Endothelial cell of umbilical vein (primary cell): ENCODE measurements at regions not wholly inside any gene's neighbourhood (a gene's known extent, or its start where the extent isn't known, plus 50 kb on each side); places are given as distances from the start of the nearest gene placed in this dataset.

ENCODE experiments used
- BruUV-seq: library from RNA; stranded (reverse); fragments of 400-500 nt; replicated peaks from 2 replicates; lab custom pipeline; 2021; lab: Mats Ljungman, UMichigan
- CTCF ChIA-PET: fragments of 300-600, 350-600 bp; sonication (Branson Sonifier 250); formaldehyde crosslinking; loops from one replicate; lab custom pipeline; 2021; ENCODE audit warnings: antibody characterized with exemption, inconsistent platforms; lab: Charles Lee
- POLR2A ChIA-PET: fragments of 300-600, 350-600 bp; sonication (Branson Sonifier 250); formaldehyde crosslinking; loops from one replicate; lab custom pipeline; 2021; ENCODE audit warnings: antibody characterized with exemption, inconsistent platforms; lab: Charles Lee
- DNase-seq: peaks from one replicate; pipeline ENCODE4 v3.0.0-alpha.2; 2011; ENCODE audit warnings: low read depth, low spot score
- FAIRE-seq: peaks from 2 replicates; lab custom pipeline; 2011; peaks lifted over from hg19 to GRCh38; lab: Jason Lieb, UNC
- H2AFZ ChIP-seq: 2 replicates; pipeline ENCODE4 v1.6.0; 2012; ENCODE audit warnings: low read depth, low read length, control low read depth, inconsistent platforms
- H3K27ac ChIP-seq: 2 replicates; pipeline ENCODE4 v1.5.1; 2011; ENCODE audit warnings: low read depth, mild to moderate bottlenecking, control low read depth, low read length, moderate library complexity; ENCODE audit not compliant: insufficient read depth
- H3K27me3 ChIP-seq, 2 experiments: 2 replicates each; pipeline versions ENCODE4 v1.6.0 to v1.6.1; 2011; ENCODE audit warnings: low read length in 2 of 2, mixed read lengths in 1 of 2; ENCODE audit not compliant: control insufficient read depth in 2 of 2, insufficient read depth in 2 of 2
- H3K36me3 ChIP-seq, 2 experiments: 2 replicates in 1 of 2; 3 replicates in 1 of 2; pipeline ENCODE4 v1.5.1; 2011; ENCODE audit warnings: low read length in 2 of 2, mild to moderate bottlenecking in 1 of 2, moderate library complexity in 1 of 2; ENCODE audit not compliant: control insufficient read depth in 2 of 2, insufficient read depth in 2 of 2; ENCODE audit errors: extremely low read depth in 1 of 2
- H3K4me1 ChIP-seq: 3 replicates; pipeline ENCODE4 v1.5.1; 2011; ENCODE audit warnings: mild to moderate bottlenecking, low read length; ENCODE audit not compliant: control insufficient read depth, insufficient read depth; ENCODE audit errors: extremely low read depth
- H3K4me2 ChIP-seq: 2 replicates; pipeline ENCODE4 v1.6.1; 2011; ENCODE audit warnings: low read length, control low read depth, mixed read lengths; ENCODE audit not compliant: insufficient read depth
- H3K4me3 ChIP-seq, 3 experiments: fragments of 200-600 bp in 1 of 3; sonication (generic), shearing (Covaris generic) in 1 of 3; replicated peaks in 1 of 3; 2 replicates each; pipeline ENCODE4 v1.5.1; 2011 to 2016; ENCODE audit warnings: control low read depth in 3 of 3, low read length in 3 of 3, mild to moderate bottlenecking in 2 of 3, inconsistent platforms in 1 of 3, low read depth in 1 of 3, moderate library complexity in 1 of 3; ENCODE audit not compliant: insufficient read depth in 1 of 3
- H3K79me2 ChIP-seq: 2 replicates; pipeline ENCODE4 v1.6.0; 2012; ENCODE audit warnings: low read length, inconsistent platforms; ENCODE audit not compliant: control insufficient read depth, insufficient read depth
- H3K9ac ChIP-seq: replicated peaks from 2 replicates; pipeline ENCODE3; 2011; ENCODE audit warnings: low read length, control low read depth; ENCODE audit not compliant: insufficient read depth; ENCODE audit errors: extremely low read depth
- H3K9me1 ChIP-seq: replicated peaks from 3 replicates; pipeline ENCODE4 v1.6.0; 2011; ENCODE audit warnings: mild to moderate bottlenecking, low read length; ENCODE audit not compliant: control insufficient read depth, insufficient read depth; ENCODE audit errors: extremely low read depth
- H3K9me3 ChIP-seq: replicated peaks from 2 replicates; pipeline ENCODE4 v1.5.1; 2012; ENCODE audit warnings: low read length, inconsistent platforms; ENCODE audit not compliant: control insufficient read depth, insufficient read depth
- H4K20me1 ChIP-seq: replicated peaks from 2 replicates; pipeline ENCODE3; 2011; ENCODE audit warnings: mild to moderate bottlenecking, low read length; ENCODE audit not compliant: control insufficient read depth, insufficient read depth; ENCODE audit errors: extremely low read depth
- CTCF ChIP-seq, 2 donors: IDR thresholded peaks; 1 replicate in 1 of 2; 2 replicates in 1 of 2; pipeline ENCODE4 v1.5.1; 2011; ENCODE audit warnings: low read length in 2 of 2, mild to moderate bottlenecking in 2 of 2, moderate library complexity in 2 of 2, control low read depth in 1 of 2, inconsistent platforms in 1 of 2, low read depth in 1 of 2; ENCODE audit not compliant: insufficient read depth in 1 of 2; ENCODE audit errors: extremely low read depth in 1 of 2
- EZH2 ChIP-seq: IDR thresholded peaks from 2 replicates; pipeline ENCODE4 v1.6.1; 2012; ENCODE audit warnings: borderline replicate concordance, low read depth, mild to moderate bottlenecking, moderate library complexity, low read length, inconsistent platforms; ENCODE audit not compliant: severe bottlenecking
- FOS ChIP-seq: IDR thresholded peaks from 2 replicates; pipeline ENCODE4 v1.6.1; 2011; ENCODE audit warnings: mild to moderate bottlenecking, low read length, moderate library complexity, borderline replicate concordance; ENCODE audit not compliant: insufficient read depth
- GATA2 ChIP-seq: IDR thresholded peaks from 2 replicates; pipeline ENCODE4 v1.7.0; 2011; ENCODE audit warnings: low read depth, mild to moderate bottlenecking, moderate library complexity, mixed read lengths, low read length; ENCODE audit not compliant: insufficient read length, insufficient read depth
- JUN ChIP-seq: IDR thresholded peaks from 2 replicates; pipeline ENCODE4 v1.6.1; 2011; ENCODE audit warnings: borderline replicate concordance, low read depth; ENCODE audit not compliant: insufficient read length, insufficient read depth
- MAX ChIP-seq: IDR thresholded peaks from 2 replicates; pipeline ENCODE4 v1.6.1; 2011; ENCODE audit not compliant: insufficient read depth, insufficient read length
- MYC ChIP-seq: IDR thresholded peaks from one replicate; pipeline ENCODE4 v1.6.1; 2011; ENCODE audit warnings: mild to moderate bottlenecking, low read depth, low read length
- POLR2A ChIP-seq: IDR thresholded peaks from 2 replicates; pipeline ENCODE4 v1.6.1; 2012; ENCODE audit warnings: low read depth, mild to moderate bottlenecking, control low read depth, low read length
- POLR2AphosphoS5 ChIP-seq: IDR thresholded peaks from 2 replicates; pipeline ENCODE4 v1.6.1; 2012; ENCODE audit warnings: low read depth, mild to moderate bottlenecking, control low read depth, low read length, moderate library complexity; ENCODE audit not compliant: insufficient read depth
- dilution Hi-C: fragments of 300-500 bp; cut with MboI; formaldehyde crosslinking; loops from one replicate; pipeline ENCODE4 v1.15.0; 2019; ENCODE audit warnings: low sequenced_read_pairs; ENCODE audit not compliant: extremely low pct_ligation_motif_present
- intact Hi-C: fragments of 100-400 bp; cut with micrococcal nuclease; formaldehyde crosslinking; loops from one replicate; pipeline ENCODE4 v1.10.0; 2022

- dilution Hi-C loops, result no loop called here
- FAIRE-seq (no peak), DNase-seq (no peak)
- BruUV-seq, result no TSS peak
- no peaks in the 10 kb centered on the region for H3K36me3 ChIP-seq
- H3K4me2 ChIP-seq, result no peak overlapping the region
- intact Hi-C loops, result no loop called here
- no peaks in the 10 kb centered on the region for H3K79me2 ChIP-seq
- H3K4me1 ChIP-seq, result no peaks in the 10 kb centered on the region
- ChIA-PET POLR2A (no interaction called here), CTCF (no interaction called here)
- H3K27me3 ChIP-seq, result no peaks in the 10 kb centered on the region
- H3K9me3 ChIP-seq, result no peaks in the 10 kb centered on the region
- H2AFZ ChIP-seq, result no peak overlapping the region
- no peak for TF ChIP-seq POLR2A
- TF ChIP-seq MAX, result no peak
- no peak for TF ChIP-seq EZH2
- no peak for TF ChIP-seq GATA2
- no peak for TF ChIP-seq CTCF (IDR thresholded peaks at IDR 0.05; ENCODE audit: extremely low read depth in 1 of 2, insufficient read depth in 1 of 2, low read depth in 1 of 2, low read length in 2 of 2)
- TF ChIP-seq JUN, result no peak
- no peak for TF ChIP-seq FOS
- TF ChIP-seq POLR2AphosphoS5, result no peak
- TF ChIP-seq MYC, result no peak
- no peaks in the 10 kb centered on the region for H4K20me1 ChIP-seq
- no peak overlapping the region for H3K4me3 ChIP-seq
- no peaks in the 10 kb centered on the region for H3K9me1 ChIP-seq
- H3K27ac ChIP-seq, result no peak overlapping the region
- H3K9ac ChIP-seq, result no peak overlapping the region
These were observed 255.8 kb downstream of the CDH11 start for GRCh38 chr16:64866021-64866420.
